ENCODE measurements at regions not wholly inside any gene's neighbourhood (a gene's known extent, or its start where the extent isn't known, plus 50 kb on each side); places are given as distances from the start of the nearest gene placed in this dataset.
"Not testable (repeated sequence)": the region's sequence is repeated elsewhere in the genome, so short reads cannot be mapped to it uniquely, and the experiment has no call there.

DNA sequence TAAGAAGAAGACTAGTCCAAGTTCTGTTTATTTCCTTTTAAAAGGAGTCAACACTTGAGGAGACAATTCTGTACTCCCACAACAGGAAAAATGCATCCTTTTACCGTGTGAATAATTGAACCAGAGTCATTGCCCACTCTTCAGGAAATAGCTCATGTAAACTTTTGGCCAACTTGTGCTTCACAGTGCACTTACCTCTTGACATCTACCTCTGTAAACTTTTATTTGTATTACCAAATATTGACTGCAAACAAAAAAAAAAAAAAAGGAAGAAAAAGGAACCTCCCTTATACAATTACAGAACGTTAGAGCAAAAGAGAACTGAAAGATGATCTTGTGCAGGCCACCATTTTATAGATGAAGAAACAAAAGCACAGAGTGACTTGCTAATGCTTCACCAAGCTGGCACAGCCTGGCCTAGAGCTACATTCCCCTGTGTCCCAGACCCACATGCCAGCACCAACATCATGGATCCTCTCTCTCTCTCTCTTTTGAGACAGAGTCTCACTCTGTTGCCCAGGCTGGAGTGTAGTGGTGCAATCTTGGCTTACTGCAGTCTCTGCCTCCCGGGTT, 107.3 kb upstream of the NBPF19 start:
- TF ChIP-seq, protein P1, sequence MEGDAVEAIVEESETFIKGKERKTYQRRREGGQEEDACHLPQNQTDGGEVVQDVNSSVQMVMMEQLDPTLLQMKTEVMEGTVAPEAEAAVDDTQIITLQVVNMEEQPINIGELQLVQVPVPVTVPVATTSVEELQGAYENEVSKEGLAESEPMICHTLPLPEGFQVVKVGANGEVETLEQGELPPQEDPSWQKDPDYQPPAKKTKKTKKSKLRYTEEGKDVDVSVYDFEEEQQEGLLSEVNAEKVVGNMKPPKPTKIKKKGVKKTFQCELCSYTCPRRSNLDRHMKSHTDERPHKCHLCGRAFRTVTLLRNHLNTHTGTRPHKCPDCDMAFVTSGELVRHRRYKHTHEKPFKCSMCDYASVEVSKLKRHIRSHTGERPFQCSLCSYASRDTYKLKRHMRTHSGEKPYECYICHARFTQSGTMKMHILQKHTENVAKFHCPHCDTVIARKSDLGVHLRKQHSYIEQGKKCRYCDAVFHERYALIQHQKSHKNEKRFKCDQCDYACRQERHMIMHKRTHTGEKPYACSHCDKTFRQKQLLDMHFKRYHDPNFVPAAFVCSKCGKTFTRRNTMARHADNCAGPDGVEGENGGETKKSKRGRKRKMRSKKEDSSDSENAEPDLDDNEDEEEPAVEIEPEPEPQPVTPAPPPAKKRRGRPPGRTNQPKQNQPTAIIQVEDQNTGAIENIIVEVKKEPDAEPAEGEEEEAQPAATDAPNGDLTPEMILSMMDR (IDR thresholded peaks at IDR 0.05) = not testable (repeated sequence)
- not testable (repeated sequence) for TF ChIP-seq POLR2A (IDR thresholded peaks at IDR 0.05)

All from uterus (tissue), 2 donors.